Coronary artery (tissue), 2 donors: ENCODE measurements at regions not wholly inside any gene's neighbourhood (a gene's known extent, or its start where the extent isn't known, plus 50 kb on each side); places are given as distances from the start of the nearest gene placed in this dataset.
"Not testable (repeated sequence)": the region's sequence is repeated elsewhere in the genome, so short reads cannot be mapped to it uniquely, and the experiment has no call there.

Experiments
- DNase-seq: peaks from one replicate; pipeline ENCODE4 v3.0.0-alpha.2; 2017; ENCODE audit warnings: low spot score
- H3K27ac ChIP-seq, 2 donors: fragments of 200-600 bp; sonication (generic); one replicate each; pipeline ENCODE4 v1.5.1; 2016 to 2019
- H3K4me3 ChIP-seq: fragments of 200-600 bp; sonication (generic); 2 replicates; pipeline ENCODE4 v1.5.1; 2016; ENCODE audit warnings: mild to moderate bottlenecking, moderate library complexity
- TF ChIP-seq, protein P1 (sequence below): fragments of 200-600 bp; sonication (generic); IDR thresholded peaks from one replicate; pipeline ENCODE4 v1.5.1; 2019; ENCODE audit warnings: antibody characterized with exemption

DNA sequence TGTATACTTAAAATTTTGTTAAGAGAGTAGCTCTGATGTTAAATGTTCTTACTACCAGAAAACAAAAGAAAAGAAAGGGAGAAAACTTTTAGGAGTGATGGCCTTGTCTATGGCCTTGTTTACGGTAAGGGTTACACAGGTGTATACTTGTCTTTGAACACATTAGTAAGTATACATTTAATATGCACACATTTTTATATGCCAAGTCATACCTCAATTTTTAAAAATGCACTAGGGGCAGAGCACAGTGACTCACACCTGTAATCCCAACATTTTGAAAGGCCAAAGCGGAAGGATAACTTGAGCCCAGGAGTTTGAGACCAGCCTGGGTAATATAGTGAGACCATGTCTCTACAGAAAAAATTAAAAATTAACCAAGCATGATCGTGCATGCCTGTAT, 166.7 kb upstream of the SNX2 start:
- H3K27ac ChIP-seq: no peak overlapping the region
- DNase-seq: no peak
- no peak overlapping the region for H3K4me3 ChIP-seq
- TF ChIP-seq, protein P1, sequence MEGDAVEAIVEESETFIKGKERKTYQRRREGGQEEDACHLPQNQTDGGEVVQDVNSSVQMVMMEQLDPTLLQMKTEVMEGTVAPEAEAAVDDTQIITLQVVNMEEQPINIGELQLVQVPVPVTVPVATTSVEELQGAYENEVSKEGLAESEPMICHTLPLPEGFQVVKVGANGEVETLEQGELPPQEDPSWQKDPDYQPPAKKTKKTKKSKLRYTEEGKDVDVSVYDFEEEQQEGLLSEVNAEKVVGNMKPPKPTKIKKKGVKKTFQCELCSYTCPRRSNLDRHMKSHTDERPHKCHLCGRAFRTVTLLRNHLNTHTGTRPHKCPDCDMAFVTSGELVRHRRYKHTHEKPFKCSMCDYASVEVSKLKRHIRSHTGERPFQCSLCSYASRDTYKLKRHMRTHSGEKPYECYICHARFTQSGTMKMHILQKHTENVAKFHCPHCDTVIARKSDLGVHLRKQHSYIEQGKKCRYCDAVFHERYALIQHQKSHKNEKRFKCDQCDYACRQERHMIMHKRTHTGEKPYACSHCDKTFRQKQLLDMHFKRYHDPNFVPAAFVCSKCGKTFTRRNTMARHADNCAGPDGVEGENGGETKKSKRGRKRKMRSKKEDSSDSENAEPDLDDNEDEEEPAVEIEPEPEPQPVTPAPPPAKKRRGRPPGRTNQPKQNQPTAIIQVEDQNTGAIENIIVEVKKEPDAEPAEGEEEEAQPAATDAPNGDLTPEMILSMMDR: no peak

GRCh38 chr5:122611406-122611805, 163.5 kb upstream of the SNX2 start:
- Histone ChIP-seq H3K4me3 (no peak overlapping the region), H3K27ac (no peak overlapping the region)
- DNase-seq: no peak
- TF ChIP-seq, protein P1: no peak

DNA sequence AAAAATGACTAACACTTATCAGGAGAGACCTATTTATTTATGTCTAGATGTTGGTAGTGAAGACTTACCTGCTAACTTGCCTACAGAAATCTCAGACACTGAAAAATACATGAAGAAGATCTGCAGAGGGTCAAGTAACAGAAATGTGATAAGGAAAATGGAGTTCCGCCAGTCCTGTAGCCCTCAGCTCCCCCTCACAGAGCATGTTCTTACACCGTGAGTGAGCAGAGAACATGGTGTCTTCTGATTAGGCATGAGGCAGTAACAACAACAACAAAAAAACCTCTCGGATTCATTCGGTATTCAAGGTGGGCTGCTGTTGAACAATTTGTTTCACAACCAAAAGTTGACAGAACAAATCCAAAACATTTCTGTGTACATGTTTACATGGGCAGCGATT, 162.0 kb upstream of the SNX2 start:
- Histone ChIP-seq H3K4me3 (no peak overlapping the region), H3K27ac (no peak overlapping the region)
- DNase-seq: no peak
- TF ChIP-seq, protein P1: no peak

DNA sequence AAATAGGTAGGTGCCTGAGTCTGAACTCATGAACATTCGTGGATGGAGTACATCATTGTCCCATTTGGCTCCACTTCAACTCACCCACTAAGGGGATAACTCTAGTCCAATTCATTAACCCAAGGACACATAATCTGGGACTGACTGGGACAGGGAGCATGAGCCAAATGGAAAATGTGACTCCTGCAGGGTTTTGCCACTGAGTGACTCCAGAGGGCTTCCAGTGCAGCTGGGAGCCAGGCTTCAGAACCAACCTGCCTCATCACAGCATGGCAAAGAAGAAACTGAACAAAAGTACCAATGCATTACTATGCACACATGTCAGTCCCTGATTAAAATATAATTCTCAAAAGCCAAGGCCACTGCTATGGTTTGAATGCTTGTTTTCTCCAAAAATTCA, 159.7 kb upstream of the SNX2 start:
- Histone ChIP-seq H3K27ac (no peak overlapping the region), H3K4me3 (no peak overlapping the region)
- TF ChIP-seq, protein P1: no peak
- DNase-seq: no peak

DNA sequence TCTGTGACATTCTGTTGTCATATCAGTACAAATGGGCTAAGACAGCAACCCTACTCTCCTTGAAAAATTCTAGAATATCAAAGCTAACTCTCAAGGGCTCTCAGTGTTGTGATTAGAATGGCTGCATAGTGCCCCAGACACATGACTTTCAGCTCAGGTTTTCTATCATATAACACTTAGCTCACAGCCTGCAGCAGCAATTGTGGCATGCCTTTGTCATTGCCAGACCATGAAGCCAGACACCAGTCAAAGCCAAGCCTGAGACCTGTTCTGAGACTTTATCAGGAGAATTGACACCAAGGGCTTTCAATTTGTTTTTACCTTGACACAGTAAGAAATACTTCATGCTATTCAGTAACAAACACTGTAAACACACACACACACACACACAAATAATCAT, 159.0 kb upstream of the SNX2 start:
- Histone ChIP-seq H3K27ac (no peak overlapping the region), H3K4me3 (no peak overlapping the region)
- TF ChIP-seq, protein P1: no peak
- DNase-seq: no peak

GRCh38 chr5:122618046-122618445, 156.8 kb upstream of the SNX2 start:
- not testable (repeated sequence) for H3K4me3 ChIP-seq, DNase-seq, H3K27ac ChIP-seq

GRCh38 chr5:122620768-122621167, 154.1 kb upstream of the SNX2 start:
- H3K4me3 ChIP-seq, DNase-seq, H3K27ac ChIP-seq: not testable (repeated sequence)

- not testable (repeated sequence) for H3K4me3 ChIP-seq, H3K27ac ChIP-seq, DNase-seq
Observed at GRCh38 chr5:122628714-122629113, 146.2 kb upstream of the SNX2 start.

DNA sequence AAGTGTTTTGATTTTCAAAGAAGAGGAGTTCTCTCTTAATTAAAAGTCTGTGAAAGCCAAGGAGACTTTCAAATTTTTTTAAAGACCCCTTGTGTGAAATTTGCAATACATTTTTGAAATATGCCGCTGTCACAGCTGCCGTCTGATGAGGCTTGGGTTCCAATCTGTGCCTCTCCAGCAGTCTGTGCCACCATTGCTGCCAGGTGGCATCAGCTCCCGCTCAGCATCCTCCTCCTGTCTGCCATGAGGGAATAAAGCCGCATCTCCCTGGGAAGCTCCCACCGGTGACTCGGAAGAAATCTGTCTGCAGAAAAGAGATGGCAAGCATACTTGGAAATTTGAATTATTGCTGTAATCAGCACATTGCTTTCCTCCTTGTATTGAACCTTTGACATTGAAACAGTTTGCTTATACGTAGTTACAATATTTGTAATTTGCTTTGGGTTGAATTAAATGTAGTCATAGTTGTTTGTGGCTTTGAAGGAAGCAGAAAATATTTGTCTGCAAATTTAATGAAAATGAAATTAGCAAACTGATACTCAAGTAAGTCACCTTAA, 145.7 kb upstream of the SNX2 start:
- TF ChIP-seq, protein P1: no peak
- Histone ChIP-seq H3K27ac (no peak overlapping the region), H3K4me3 (no peak overlapping the region)
- no peak for DNase-seq
